Duodenal mucosa (tissue), 2 donors: ENCODE measurements at regions not wholly inside any gene's neighbourhood (a gene's known extent, or its start where the extent isn't known, plus 50 kb on each side); places are given as distances from the start of the nearest gene placed in this dataset.

ENCODE experiments used
- H3K27ac ChIP-seq: one replicate; pipeline ENCODE4 v1.7.0; 2013; ENCODE audit warnings: low read depth, low read length
- H3K27me3 ChIP-seq, 2 donors: one replicate each; pipeline ENCODE4 v1.7.0; 2013; ENCODE audit warnings: low read length in 2 of 2, control low read depth in 1 of 2; ENCODE audit not compliant: insufficient read depth in 2 of 2, control insufficient read depth in 1 of 2
- H3K36me3 ChIP-seq, 2 donors: one replicate each; pipeline ENCODE4 v1.7.0; 2013; ENCODE audit warnings: low read length in 2 of 2, control low read depth in 1 of 2; ENCODE audit not compliant: insufficient read depth in 2 of 2, control insufficient read depth in 1 of 2
- H3K4me1 ChIP-seq, 2 donors: one replicate each; pipeline ENCODE4 v1.7.0; 2013; ENCODE audit warnings: low read length in 2 of 2, control low read depth in 1 of 2; ENCODE audit not compliant: insufficient read depth in 2 of 2, control insufficient read depth in 1 of 2
- H3K4me3 ChIP-seq, 2 donors: one replicate each; pipeline ENCODE4 v1.7.0; 2013; ENCODE audit warnings: low read length in 2 of 2, low read depth in 1 of 2
- H3K9ac ChIP-seq, 2 donors: one replicate each; pipeline ENCODE4 v1.7.0; 2013; ENCODE audit warnings: low read length in 2 of 2, low read depth in 1 of 2
- H3K9me3 ChIP-seq, 2 donors: one replicate each; pipeline ENCODE4 v1.7.0; 2013; ENCODE audit warnings: low read length in 2 of 2, control low read depth in 1 of 2; ENCODE audit not compliant: control insufficient read depth in 1 of 2

- H3K9me3 ChIP-seq, result no peaks in the 10 kb centered on the region
- no peak overlapping the region for H3K27ac ChIP-seq
- H3K4me1 ChIP-seq, result peaks cover 0 to 7% of the 10 kb centered on the region in 2 donors
- H3K4me3 ChIP-seq, result no peak overlapping the region
- H3K27me3 ChIP-seq, result no peaks in the 10 kb centered on the region
- no peak overlapping the region for H3K9ac ChIP-seq
- no peaks in the 10 kb centered on the region for H3K36me3 ChIP-seq
Observed at GRCh38 chr7:46009211-46009610, 88.1 kb upstream of the IGFBP3 start.

- no peak overlapping the region for H3K9ac ChIP-seq
- H3K27ac ChIP-seq, result no peak overlapping the region
Observed at GRCh38 chr7:46007990-46008643, 87.0 kb upstream of the IGFBP3 start.

GRCh38 chr7:46007194-46007593 lies 86.1 kb upstream of the IGFBP3 start:
- Histone ChIP-seq H3K9ac (no peak overlapping the region), H3K27ac (no peak overlapping the region), H3K4me1 (peaks cover 0 to 7% of the 10 kb centered on the region in 2 donors), H3K4me3 (no peak overlapping the region), H3K36me3 (no peaks in the 10 kb centered on the region), H3K27me3 (no peaks in the 10 kb centered on the region), H3K9me3 (peaks cover 0 to 2% of the 10 kb centered on the region in 2 donors)

More at GRCh38 chr7:46007990-46008643, 87.0 kb upstream of the IGFBP3 start:
- Histone ChIP-seq H3K4me1 (peaks cover 0 to 7% of the 10 kb centered on the region in 2 donors), H3K27me3 (no peaks in the 10 kb centered on the region), H3K9me3 (peaks cover 0 to 2% of the 10 kb centered on the region in 2 donors), H3K4me3 (no peak overlapping the region), H3K36me3 (no peaks in the 10 kb centered on the region)

- H3K9me3 ChIP-seq, result peaks cover 0 to 2% of the 10 kb centered on the region in 2 donors
- no peaks in the 10 kb centered on the region for H3K27me3 ChIP-seq
- no peak overlapping the region for H3K4me3 ChIP-seq
- peaks cover 0 to 7% of the 10 kb centered on the region in 2 donors for H3K4me1 ChIP-seq
- no peak overlapping the region for H3K27ac ChIP-seq
- no peaks in the 10 kb centered on the region for H3K36me3 ChIP-seq
- H3K9ac ChIP-seq, result no peak overlapping the region
Observed at GRCh38 chr7:46006723-46007122, 85.7 kb upstream of the IGFBP3 start.

GRCh38 chr7:46006212-46006611 lies 85.1 kb upstream of the IGFBP3 start:
- Histone ChIP-seq H3K9me3 (peaks cover 0 to 2% of the 10 kb centered on the region in 2 donors), H3K36me3 (no peaks in the 10 kb centered on the region), H3K4me1 (peaks cover 0 to 7% of the 10 kb centered on the region in 2 donors), H3K27ac (no peak overlapping the region), H3K27me3 (no peaks in the 10 kb centered on the region), H3K9ac (no peak overlapping the region), H3K4me3 (no peak overlapping the region)

- H3K27me3 ChIP-seq, result no peaks in the 10 kb centered on the region
- H3K4me1 ChIP-seq, result peaks cover 0 to 7% of the 10 kb centered on the region in 2 donors
- H3K9ac ChIP-seq, result no peak overlapping the region
- no peak overlapping the region for H3K4me3 ChIP-seq
- no peaks in the 10 kb centered on the region for H3K36me3 ChIP-seq
- peaks cover 0 to 2% of the 10 kb centered on the region in 2 donors for H3K9me3 ChIP-seq
- no peak overlapping the region for H3K27ac ChIP-seq
Observed at GRCh38 chr7:46004965-46005364, 83.9 kb upstream of the IGFBP3 start.

GRCh38 chr7:46003896-46004875 lies 83.1 kb upstream of the IGFBP3 start:
- Histone ChIP-seq H3K9me3 (peaks cover 0 to 2% of the 10 kb centered on the region in 2 donors), H3K9ac (no peak overlapping the region), H3K27me3 (no peaks in the 10 kb centered on the region), H3K27ac (no peak overlapping the region), H3K4me1 (peaks cover 0 to 7% of the 10 kb centered on the region in 2 donors), H3K4me3 (no peak overlapping the region), H3K36me3 (no peaks in the 10 kb centered on the region)

GRCh38 chr7:46003161-46003560 lies 82.1 kb upstream of the IGFBP3 start:
- H3K4me1 ChIP-seq, result peaks cover 0 to 7% of the 10 kb centered on the region in 2 donors
- H3K4me3 ChIP-seq, result no peak overlapping the region
- H3K9ac ChIP-seq, result no peak overlapping the region
- H3K27me3 ChIP-seq, result no peaks in the 10 kb centered on the region
- H3K36me3 ChIP-seq, result no peaks in the 10 kb centered on the region
- H3K9me3 ChIP-seq, result peaks cover 0 to 2% of the 10 kb centered on the region in 2 donors
- H3K27ac ChIP-seq, result no peak overlapping the region

- Histone ChIP-seq H3K9ac (no peak overlapping the region), H3K27ac (no peak overlapping the region), H3K9me3 (peaks cover 0 to 2% of the 10 kb centered on the region in 2 donors), H3K4me1 (no peaks in the 10 kb centered on the region), H3K4me3 (no peak overlapping the region), H3K27me3 (no peaks in the 10 kb centered on the region), H3K36me3 (no peaks in the 10 kb centered on the region)
Observed at GRCh38 chr7:46000513-46000912, 79.4 kb upstream of the IGFBP3 start.

- no peaks in the 10 kb centered on the region for H3K4me1 ChIP-seq
- H3K9ac ChIP-seq, result no peak overlapping the region
- peaks cover 2 to 5% of the 10 kb centered on the region in 2 donors for H3K9me3 ChIP-seq
- H3K27ac ChIP-seq, result no peak overlapping the region
- H3K36me3 ChIP-seq, result no peaks in the 10 kb centered on the region
- no peaks in the 10 kb centered on the region for H3K27me3 ChIP-seq
- no peak overlapping the region for H3K4me3 ChIP-seq
Observed at GRCh38 chr7:45999541-45999940, 78.5 kb upstream of the IGFBP3 start.
